HL-60/S4 (cell line): ENCODE measurements at regions not wholly inside any gene's neighbourhood (a gene's known extent, or its start where the extent isn't known, plus 50 kb on each side); places are given as distances from the start of the nearest gene placed in this dataset.

Source experiments
- in situ Hi-C: fragments of 300-500 bp; cut with MboI; formaldehyde crosslinking; loops from 2 replicates; pipeline ENCODE4 v1.14.3; 2022; ENCODE audit warnings: low sequenced_read_pairs

- in situ Hi-C loops: no loop called here
These were observed 156.2 kb upstream of the CPNE8 start for GRCh38 chr12:39061576-39061975.

- in situ Hi-C loops: no loop called here
These were observed 143.0 kb upstream of the CPNE8 start for GRCh38 chr12:39048395-39048794.

- in situ Hi-C loops: no loop called here
These were observed 142.3 kb upstream of the CPNE8 start for GRCh38 chr12:39047539-39048262.

GRCh38 chr12:39044754-39045153, 139.4 kb upstream of the CPNE8 start:
- in situ Hi-C loops: no loop called here

GRCh38 chr12:39043424-39043822, 138.0 kb upstream of the CPNE8 start:
- in situ Hi-C loops: no loop called here

- in situ Hi-C loops: no loop called here
These were observed 134.9 kb upstream of the CPNE8 start for GRCh38 chr12:39040275-39040674.

GRCh38 chr12:39037115-39037514, 131.7 kb upstream of the CPNE8 start:
- in situ Hi-C loops: no loop called here

GRCh38 chr12:39036105-39036504, 130.7 kb upstream of the CPNE8 start:
- in situ Hi-C loops: no loop called here

- in situ Hi-C loops: no loop called here
These were observed 128.4 kb upstream of the CPNE8 start for GRCh38 chr12:39033782-39034181.

GRCh38 chr12:39032448-39032847, 127.1 kb upstream of the CPNE8 start:
- in situ Hi-C loops: no loop called here

GRCh38 chr12:39032034-39032433, 126.6 kb upstream of the CPNE8 start:
- in situ Hi-C loops: no loop called here

- in situ Hi-C loops: no loop called here
These were observed 123.0 kb upstream of the CPNE8 start for GRCh38 chr12:39028382-39028781.

GRCh38 chr12:39012870-39013269, 107.5 kb upstream of the CPNE8 start:
- in situ Hi-C loops: no loop called here

- in situ Hi-C loops: no loop called here
These were observed 105.8 kb upstream of the CPNE8 start for GRCh38 chr12:39011166-39011565.

GRCh38 chr12:39010406-39010805, 105.0 kb upstream of the CPNE8 start:
- in situ Hi-C loops: no loop called here

- in situ Hi-C loops: no loop called here
These were observed 102.2 kb upstream of the CPNE8 start for GRCh38 chr12:39007619-39008018.

- in situ Hi-C loops: no loop called here
These were observed 100.9 kb upstream of the CPNE8 start for GRCh38 chr12:39006286-39006685.

GRCh38 chr12:39005671-39006070, 100.3 kb upstream of the CPNE8 start:
- in situ Hi-C loops: no loop called here

- in situ Hi-C loops: no loop called here
These were observed 98.3 kb upstream of the CPNE8 start for GRCh38 chr12:39003541-39004155.

- in situ Hi-C loops: no loop called here
These were observed 95.0 kb upstream of the CPNE8 start for GRCh38 chr12:39000370-39000769.

GRCh38 chr12:38998887-38999482, 93.6 kb upstream of the CPNE8 start:
- in situ Hi-C loops: no loop called here

GRCh38 chr12:38995249-38995648, 89.9 kb upstream of the CPNE8 start:
- in situ Hi-C loops: no loop called here
